Fibroblast of the aortic adventitia (primary cell): ENCODE measurements at regions not wholly inside any gene's neighbourhood (a gene's known extent, or its start where the extent isn't known, plus 50 kb on each side); places are given as distances from the start of the nearest gene placed in this dataset.
"Not testable (repeated sequence)": the region's sequence is repeated elsewhere in the genome, so short reads cannot be mapped to it uniquely, and the experiment has no call there.

Experiments
- DNase-seq: peaks from one replicate; pipeline ENCODE4 v3.0.0-alpha.2; 2010; ENCODE audit warnings: low read depth
- H3K4me3 ChIP-seq: 2 replicates; pipeline ENCODE4 v1.5.1; 2011; ENCODE audit warnings: low read depth, mild to moderate bottlenecking, control low read depth, low read length, moderate library complexity
- TF ChIP-seq, protein P1 (sequence below): IDR thresholded peaks from 2 replicates; pipeline ENCODE4 v1.5.1; 2011; ENCODE audit warnings: mild to moderate bottlenecking, low read length, control low read depth, inconsistent platforms; ENCODE audit not compliant: insufficient read depth

DNA sequence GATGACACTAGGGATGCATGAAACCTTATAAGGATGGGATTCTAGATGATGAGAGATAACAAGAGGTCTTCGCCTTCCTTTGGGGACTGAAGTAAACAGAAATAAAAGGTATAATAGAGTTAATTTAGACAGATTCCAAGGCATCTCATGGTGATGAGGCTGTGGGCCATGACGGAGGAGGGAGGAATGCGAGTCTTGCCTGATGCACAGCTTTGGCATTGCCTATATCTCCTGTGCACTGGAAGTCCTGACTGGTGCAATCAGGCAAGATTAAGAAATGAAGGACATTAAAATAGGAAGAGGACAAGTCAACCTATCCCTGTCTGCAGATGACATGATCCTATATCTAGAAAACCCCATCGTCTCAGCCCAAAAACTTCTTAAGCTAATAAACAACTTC is 526.4 kb upstream of the LMO3 start:
- H3K4me3 ChIP-seq, result no peak overlapping the region
- TF ChIP-seq, protein P1, sequence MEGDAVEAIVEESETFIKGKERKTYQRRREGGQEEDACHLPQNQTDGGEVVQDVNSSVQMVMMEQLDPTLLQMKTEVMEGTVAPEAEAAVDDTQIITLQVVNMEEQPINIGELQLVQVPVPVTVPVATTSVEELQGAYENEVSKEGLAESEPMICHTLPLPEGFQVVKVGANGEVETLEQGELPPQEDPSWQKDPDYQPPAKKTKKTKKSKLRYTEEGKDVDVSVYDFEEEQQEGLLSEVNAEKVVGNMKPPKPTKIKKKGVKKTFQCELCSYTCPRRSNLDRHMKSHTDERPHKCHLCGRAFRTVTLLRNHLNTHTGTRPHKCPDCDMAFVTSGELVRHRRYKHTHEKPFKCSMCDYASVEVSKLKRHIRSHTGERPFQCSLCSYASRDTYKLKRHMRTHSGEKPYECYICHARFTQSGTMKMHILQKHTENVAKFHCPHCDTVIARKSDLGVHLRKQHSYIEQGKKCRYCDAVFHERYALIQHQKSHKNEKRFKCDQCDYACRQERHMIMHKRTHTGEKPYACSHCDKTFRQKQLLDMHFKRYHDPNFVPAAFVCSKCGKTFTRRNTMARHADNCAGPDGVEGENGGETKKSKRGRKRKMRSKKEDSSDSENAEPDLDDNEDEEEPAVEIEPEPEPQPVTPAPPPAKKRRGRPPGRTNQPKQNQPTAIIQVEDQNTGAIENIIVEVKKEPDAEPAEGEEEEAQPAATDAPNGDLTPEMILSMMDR, result no peak
- no peak for DNase-seq

DNA sequence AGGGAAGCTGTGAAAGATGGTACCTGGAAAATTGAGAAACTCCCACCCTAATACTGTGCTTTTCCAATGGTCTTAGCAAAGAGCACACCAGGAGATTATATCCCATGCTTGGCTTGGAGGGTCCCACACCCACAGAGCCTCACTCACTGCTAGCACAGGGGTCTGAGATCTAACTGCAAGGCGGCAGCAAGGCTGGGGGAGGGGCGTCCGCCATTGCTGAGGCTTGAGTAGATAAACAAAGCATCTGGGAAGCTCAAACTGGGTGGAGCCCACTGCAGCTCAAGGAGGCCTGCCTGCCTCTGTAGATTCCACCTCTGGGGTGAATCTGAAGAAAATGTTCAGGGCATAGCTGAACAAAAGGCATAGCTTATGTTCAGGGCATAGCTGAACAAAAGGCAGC is 510.6 kb upstream of the LMO3 start:
- H3K4me3 ChIP-seq, DNase-seq: not testable (repeated sequence)

DNA sequence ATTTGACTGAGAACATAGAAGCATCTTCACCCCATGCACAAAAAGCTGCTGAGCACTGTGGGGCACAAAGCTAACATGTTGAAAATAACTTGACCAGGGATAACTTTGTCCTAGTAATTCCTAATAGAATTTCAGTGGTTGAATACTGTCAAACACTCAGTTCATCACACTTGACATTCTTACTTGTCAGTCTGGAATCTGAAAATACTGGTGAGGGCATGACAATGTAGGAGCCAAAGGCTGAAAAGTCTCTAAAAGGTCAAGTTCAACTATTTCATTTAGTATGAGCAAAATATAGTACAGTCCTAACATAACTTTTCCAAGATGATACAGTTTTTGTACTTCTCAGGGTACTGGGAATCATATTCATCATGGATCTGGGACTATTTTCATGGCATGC is 504.4 kb upstream of the LMO3 start:
- TF ChIP-seq, protein P1, result no peak
- DNase-seq, result no peak

DNA sequence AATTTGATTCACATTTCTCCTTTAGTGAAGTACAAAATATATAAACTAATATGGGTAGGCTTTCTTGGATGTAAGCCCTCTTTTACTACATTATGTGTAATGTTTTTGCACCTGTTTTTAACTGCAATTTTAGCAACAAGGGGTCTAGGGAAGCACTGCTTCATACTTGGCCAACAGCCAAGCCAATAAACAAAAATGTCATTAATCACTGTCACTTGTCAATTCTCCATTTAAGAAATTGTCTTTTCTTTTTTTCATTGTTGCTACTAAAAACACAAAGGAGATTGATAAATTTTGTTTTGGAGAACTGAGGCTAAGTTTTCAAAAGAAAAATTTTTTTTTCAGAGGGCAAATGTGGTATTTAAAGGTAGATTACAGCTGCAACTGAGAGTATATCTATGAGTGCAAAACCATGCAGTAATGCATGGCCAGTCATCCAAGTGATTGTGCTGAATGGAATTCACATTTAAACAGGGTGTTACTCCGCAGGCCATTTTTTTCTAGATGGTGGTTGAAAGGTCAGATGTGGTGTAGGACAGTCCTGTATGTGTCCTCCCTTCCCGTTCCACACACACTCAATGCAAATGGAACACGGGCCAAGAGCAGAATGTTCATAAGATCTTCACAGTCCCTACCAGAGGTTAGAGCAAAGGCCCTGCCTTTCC is 503.0 kb upstream of the LMO3 start:
- TF ChIP-seq, protein P1, result no peak
- H3K4me3 ChIP-seq, result no peak overlapping the region
- DNase-seq, result peak; percentile 0

More for the DNA sequence above, 504.4 kb upstream of the LMO3 start:
- H3K4me3 ChIP-seq, result no peak overlapping the region

DNA sequence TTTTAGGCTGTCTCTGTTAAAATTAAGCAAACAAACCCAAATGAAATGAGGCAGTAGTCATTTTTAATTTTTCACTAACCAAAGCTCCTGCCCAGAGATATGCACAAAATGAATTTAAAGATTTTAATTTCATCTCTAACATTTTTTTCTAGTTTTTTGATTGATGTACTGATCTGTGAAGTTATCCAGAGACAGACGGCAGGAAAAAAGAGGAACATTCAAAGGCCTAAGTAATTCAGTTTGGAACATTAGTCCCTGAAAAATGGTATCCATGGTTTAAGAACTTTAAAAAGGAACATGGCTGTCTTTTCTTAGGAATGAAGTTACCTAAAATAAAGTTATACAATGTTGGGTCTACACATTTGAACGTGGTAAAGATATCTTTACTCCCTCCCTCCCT is 498.8 kb upstream of the LMO3 start:
- no peak for DNase-seq
- no peak overlapping the region for H3K4me3 ChIP-seq
- TF ChIP-seq, protein P1, result no peak

DNA sequence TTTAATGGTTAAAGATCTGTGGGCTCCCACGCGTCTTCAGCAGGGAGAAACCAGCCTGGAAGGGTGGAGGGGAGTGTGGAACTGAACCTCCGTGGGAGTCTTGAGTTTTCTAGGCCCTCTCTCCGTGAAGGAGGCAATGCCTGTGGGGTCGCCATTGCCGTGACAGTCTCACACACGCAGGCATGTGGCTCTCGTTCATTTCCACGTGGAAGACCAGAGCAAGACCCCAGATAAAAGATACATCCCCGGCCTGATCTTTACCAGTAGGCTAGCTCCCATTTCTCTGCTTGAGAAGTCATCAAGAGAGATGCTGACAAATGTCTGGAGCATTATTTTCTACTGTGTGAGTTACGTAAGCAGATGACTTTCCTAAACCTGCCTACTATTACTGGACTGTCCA is 491.7 kb upstream of the LMO3 start:
- no peak for DNase-seq
- TF ChIP-seq, protein P1, result no peak
- H3K4me3 ChIP-seq, result no peak overlapping the region

DNA sequence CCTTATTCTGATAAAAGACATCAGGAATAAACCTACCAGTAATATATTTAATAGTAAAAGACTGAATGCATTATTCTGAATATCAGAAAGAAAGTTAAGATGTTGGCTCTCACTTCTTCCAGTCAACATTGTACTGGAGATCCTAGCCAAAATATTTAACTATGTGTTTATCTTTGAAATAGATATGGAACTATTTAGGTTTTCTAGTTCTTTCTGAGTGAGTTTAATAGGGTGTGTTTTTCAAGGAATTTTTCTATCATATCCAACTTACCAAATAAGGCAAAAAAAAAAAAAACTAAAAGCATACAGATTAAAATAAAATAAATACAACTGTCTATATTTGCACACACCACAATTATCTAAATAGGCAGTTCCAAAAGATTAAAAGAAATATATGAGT is 478.9 kb upstream of the LMO3 start:
- no peak overlapping the region for H3K4me3 ChIP-seq
- no peak for DNase-seq
- TF ChIP-seq, protein P1, result no peak
